RWPE2 (cell line): ENCODE measurements at regions not wholly inside any gene's neighbourhood (a gene's known extent, or its start where the extent isn't known, plus 50 kb on each side); places are given as distances from the start of the nearest gene placed in this dataset.

Experiments used
- ATAC-seq: fragments of 200-7000 bp; cut with Tn5 transposase; 3 replicates; pipeline ENCODE4 v1.9.1; 2021; ENCODE audit warnings: low read depth
- DNase-seq: peaks from one replicate; pipeline ENCODE4 v3.0.0-alpha.2; 2020; ENCODE audit warnings: low spot score
- H3K27ac ChIP-seq: fragments of 450-650 bp; 2 replicates; pipeline ENCODE4 v1.5.1; 2017; ENCODE audit warnings: mild to moderate bottlenecking; ENCODE audit not compliant: poor library complexity, severe bottlenecking
- H3K27me3 ChIP-seq: fragments of 250-450 bp; sonication (Bioruptor Pico); 2 replicates; pipeline ENCODE4 v1.5.1; 2021; ENCODE audit warnings: mild to moderate bottlenecking, moderate library complexity; ENCODE audit not compliant: insufficient read depth, poor library complexity, severe bottlenecking
- H3K36me3 ChIP-seq: fragments of 250-450 bp; sonication (Bioruptor Pico); 2 replicates; pipeline ENCODE4 v1.5.1; 2020; ENCODE audit warnings: low read depth, mild to moderate bottlenecking, moderate library complexity
- H3K4me1 ChIP-seq: fragments of 250-450 bp; sonication (Bioruptor Pico); 2 replicates; pipeline ENCODE4 v1.5.1; 2021; ENCODE audit warnings: mild to moderate bottlenecking, moderate library complexity; ENCODE audit not compliant: insufficient read depth, poor library complexity, severe bottlenecking
- H3K4me3 ChIP-seq: fragments of 250-450 bp; sonication (Bioruptor Pico); 2 replicates; pipeline ENCODE4 v1.5.1; 2021; ENCODE audit warnings: mild to moderate bottlenecking, moderate library complexity; ENCODE audit not compliant: severe bottlenecking
- H3K9me3 ChIP-seq: fragments of 250-450 bp; sonication (Bioruptor Pico); 2 replicates; pipeline ENCODE4 v1.5.1; 2021; ENCODE audit warnings: mild to moderate bottlenecking, moderate library complexity; ENCODE audit not compliant: severe bottlenecking
- TF ChIP-seq, protein P1 (sequence below): fragments of 450-650 bp; IDR thresholded peaks from one replicate; pipeline ENCODE4 v1.5.1; 2017; ENCODE audit warnings: mild to moderate bottlenecking, moderate library complexity; ENCODE audit not compliant: poor library complexity, severe bottlenecking

DNA sequence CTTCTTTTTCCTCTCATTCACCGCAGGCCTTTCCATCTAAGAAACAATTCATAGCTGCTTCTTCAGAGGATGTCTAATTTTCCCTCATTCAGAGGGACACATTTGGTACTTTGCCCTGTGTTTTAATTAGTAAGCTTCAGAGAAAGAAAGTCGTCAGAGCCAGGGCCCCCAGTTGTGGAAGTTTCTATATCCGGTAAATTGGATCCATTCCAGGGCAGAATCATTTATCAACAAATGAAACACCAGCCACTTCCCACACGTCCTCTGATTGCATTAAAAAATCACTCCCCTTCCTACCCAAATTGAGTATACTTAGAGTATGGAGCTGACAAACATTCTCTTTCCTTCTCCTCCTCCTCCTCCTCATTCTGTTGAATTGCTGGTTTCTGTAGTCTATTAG, 205.8 kb upstream of the HDAC9 start:
- Histone ChIP-seq H3K36me3 (no peaks in the 10 kb centered on the region), H3K27me3 (no peaks in the 10 kb centered on the region), H3K4me1 (no peaks in the 10 kb centered on the region), H3K27ac (no peak overlapping the region), H3K9me3 (no peaks in the 10 kb centered on the region), H3K4me3 (no peak overlapping the region)
- ATAC-seq (no peak), DNase-seq (no peak)
- TF ChIP-seq, protein P1, sequence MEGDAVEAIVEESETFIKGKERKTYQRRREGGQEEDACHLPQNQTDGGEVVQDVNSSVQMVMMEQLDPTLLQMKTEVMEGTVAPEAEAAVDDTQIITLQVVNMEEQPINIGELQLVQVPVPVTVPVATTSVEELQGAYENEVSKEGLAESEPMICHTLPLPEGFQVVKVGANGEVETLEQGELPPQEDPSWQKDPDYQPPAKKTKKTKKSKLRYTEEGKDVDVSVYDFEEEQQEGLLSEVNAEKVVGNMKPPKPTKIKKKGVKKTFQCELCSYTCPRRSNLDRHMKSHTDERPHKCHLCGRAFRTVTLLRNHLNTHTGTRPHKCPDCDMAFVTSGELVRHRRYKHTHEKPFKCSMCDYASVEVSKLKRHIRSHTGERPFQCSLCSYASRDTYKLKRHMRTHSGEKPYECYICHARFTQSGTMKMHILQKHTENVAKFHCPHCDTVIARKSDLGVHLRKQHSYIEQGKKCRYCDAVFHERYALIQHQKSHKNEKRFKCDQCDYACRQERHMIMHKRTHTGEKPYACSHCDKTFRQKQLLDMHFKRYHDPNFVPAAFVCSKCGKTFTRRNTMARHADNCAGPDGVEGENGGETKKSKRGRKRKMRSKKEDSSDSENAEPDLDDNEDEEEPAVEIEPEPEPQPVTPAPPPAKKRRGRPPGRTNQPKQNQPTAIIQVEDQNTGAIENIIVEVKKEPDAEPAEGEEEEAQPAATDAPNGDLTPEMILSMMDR, result no peak

DNA sequence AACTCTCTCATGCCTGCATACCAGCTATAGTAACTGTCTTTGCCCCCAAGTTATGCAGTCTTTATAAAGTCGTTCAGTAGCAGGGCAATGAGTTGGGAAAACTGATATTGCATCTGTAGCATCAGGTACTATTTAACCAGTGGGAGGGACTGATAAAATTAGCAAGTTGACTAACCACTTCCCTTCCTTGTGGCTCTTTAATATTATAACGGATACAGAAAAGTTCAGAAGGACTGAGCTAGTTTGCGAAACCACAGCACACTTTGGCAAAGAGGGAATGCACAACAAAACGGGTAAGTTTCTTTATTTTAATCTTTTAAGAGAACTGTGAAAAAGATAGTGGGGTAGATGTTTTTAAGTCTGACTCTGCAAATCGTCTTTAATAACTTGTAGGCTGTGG, 205.3 kb upstream of the HDAC9 start:
- TF ChIP-seq, protein P1, result no peak
- no peak overlapping the region for H3K27ac ChIP-seq
- ATAC-seq (no peak), DNase-seq (no peak)
- H3K9me3 ChIP-seq, result no peaks in the 10 kb centered on the region
- no peaks in the 10 kb centered on the region for H3K36me3 ChIP-seq
- no peaks in the 10 kb centered on the region for H3K27me3 ChIP-seq
- H3K4me1 ChIP-seq, result no peaks in the 10 kb centered on the region
- no peak overlapping the region for H3K4me3 ChIP-seq

DNA sequence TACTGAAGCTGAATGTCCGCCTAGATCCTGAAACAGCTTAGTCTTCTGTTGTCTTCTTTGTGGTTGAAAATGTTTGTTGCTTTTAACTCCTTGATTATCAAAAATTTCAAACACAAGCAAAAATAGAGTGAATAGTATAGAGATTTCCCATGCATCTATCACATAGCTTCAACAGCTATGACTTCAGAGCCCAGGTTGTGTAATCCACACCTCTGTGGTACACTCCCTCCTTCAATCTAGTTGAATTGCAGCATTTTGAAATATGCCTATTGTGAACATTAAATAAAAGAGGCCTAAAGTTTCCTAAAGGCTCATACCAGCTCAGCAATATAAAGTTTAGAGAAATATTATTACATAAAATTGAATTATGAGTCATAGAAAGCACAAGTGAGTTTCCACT, 204.7 kb upstream of the HDAC9 start:
- Histone ChIP-seq H3K9me3 (no peaks in the 10 kb centered on the region), H3K27me3 (no peaks in the 10 kb centered on the region), H3K36me3 (no peaks in the 10 kb centered on the region), H3K4me3 (no peak overlapping the region), H3K4me1 (no peaks in the 10 kb centered on the region), H3K27ac (no peak overlapping the region)
- DNase-seq (no peak), ATAC-seq (no peak)
- TF ChIP-seq, protein P1, result no peak

DNA sequence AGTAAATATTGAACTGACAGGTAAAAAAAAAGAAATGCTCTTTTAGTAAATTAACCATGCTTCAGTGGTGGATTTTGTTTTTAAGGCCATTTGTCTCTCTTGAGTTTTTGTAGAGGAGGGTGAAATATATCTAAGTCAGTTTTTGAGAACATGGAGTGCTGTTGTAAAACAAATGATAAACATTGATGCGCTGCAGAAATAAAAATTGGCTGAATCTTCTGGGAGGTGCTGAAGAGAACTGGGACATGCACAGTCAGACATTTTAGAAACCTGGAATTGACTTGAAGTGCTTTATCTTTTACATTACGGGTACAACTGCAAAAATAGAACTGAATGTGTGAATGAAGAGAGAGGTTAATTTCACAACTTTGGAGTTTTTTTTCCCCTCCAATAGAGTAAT, 203.0 kb upstream of the HDAC9 start:
- H3K4me3 ChIP-seq, result no peak overlapping the region
- H3K27me3 ChIP-seq, result no peaks in the 10 kb centered on the region
- TF ChIP-seq, protein P1, result no peak
- DNase-seq (no peak), ATAC-seq (no peak)
- H3K27ac ChIP-seq, result no peak overlapping the region
- no peaks in the 10 kb centered on the region for H3K4me1 ChIP-seq
- H3K9me3 ChIP-seq, result no peaks in the 10 kb centered on the region
- H3K36me3 ChIP-seq, result no peaks in the 10 kb centered on the region

DNA sequence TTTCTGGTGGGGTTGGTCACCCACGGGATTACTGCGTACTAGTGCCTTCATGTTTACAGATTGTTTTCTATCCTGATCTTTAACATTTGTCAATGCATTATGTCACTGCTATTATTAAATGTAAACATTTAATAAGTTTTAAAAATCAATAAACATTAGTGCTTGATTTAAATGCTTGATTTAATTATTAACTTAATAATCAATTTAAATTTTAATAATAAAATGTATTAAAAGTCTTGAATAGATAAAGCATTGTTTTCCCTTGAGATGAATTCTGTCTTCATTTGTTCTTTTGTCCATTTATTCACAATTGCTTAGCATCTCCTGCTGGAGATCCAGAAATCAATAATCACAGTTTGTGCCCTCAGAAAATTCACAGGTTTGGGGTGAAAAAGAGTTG, 201.8 kb upstream of the HDAC9 start:
- Histone ChIP-seq H3K27ac (no peak overlapping the region), H3K9me3 (no peaks in the 10 kb centered on the region), H3K4me1 (no peaks in the 10 kb centered on the region), H3K27me3 (no peaks in the 10 kb centered on the region), H3K36me3 (no peaks in the 10 kb centered on the region), H3K4me3 (no peak overlapping the region)
- ATAC-seq (no peak), DNase-seq (no peak)
- TF ChIP-seq, protein P1, result no peak
